ENCODE measurements at regions not wholly inside any gene's neighbourhood (a gene's known extent, or its start where the extent isn't known, plus 50 kb on each side); places are given as distances from the start of the nearest gene placed in this dataset.

DNA sequence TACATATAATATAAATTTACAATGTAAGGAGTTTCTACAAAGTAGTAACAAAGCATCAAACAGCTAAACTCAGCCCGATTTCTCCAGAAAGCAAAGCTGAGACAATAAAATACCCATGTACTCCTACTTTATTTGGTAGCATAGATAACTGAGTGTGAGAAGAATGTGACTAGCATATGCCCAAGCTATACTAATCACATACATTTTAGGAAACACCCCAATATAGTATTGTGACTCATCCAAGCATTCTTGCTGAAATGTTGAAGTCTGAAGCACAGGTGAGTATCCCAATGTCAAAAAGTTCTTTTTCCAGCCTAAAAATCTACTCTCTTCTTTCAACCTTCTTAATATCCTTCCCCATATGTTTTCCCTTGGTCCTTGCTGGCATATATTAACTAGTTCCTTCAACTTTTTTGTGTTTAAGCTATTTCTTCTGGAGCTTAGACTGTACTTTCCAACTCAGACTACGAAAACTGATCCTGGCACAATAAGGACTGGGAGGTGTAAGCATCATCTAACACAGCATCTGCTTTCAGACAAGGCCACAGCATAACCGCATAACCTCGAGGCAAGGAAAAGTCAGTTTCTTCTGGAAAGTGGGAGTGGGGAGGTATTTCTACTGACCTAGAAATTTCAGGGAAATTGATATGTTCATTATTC, 163.0 kb upstream of the RNPC3 start:
- TF ChIP-seq, protein P1, sequence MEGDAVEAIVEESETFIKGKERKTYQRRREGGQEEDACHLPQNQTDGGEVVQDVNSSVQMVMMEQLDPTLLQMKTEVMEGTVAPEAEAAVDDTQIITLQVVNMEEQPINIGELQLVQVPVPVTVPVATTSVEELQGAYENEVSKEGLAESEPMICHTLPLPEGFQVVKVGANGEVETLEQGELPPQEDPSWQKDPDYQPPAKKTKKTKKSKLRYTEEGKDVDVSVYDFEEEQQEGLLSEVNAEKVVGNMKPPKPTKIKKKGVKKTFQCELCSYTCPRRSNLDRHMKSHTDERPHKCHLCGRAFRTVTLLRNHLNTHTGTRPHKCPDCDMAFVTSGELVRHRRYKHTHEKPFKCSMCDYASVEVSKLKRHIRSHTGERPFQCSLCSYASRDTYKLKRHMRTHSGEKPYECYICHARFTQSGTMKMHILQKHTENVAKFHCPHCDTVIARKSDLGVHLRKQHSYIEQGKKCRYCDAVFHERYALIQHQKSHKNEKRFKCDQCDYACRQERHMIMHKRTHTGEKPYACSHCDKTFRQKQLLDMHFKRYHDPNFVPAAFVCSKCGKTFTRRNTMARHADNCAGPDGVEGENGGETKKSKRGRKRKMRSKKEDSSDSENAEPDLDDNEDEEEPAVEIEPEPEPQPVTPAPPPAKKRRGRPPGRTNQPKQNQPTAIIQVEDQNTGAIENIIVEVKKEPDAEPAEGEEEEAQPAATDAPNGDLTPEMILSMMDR (IDR thresholded peaks at IDR 0.05 in 4 of 5, conservative IDR thresholded peaks at IDR 0.05 in 1 of 5): no peak
- no peak for TF ChIP-seq POLR2A (IDR thresholded peaks at IDR 0.05)

Measured in gastrocnemius medialis (tissue), 4 donors.